Hindlimb muscle (tissue), 1 donor: ENCODE measurements at regions not wholly inside any gene's neighbourhood (a gene's known extent, or its start where the extent isn't known, plus 50 kb on each side); places are given as distances from the start of the nearest gene placed in this dataset.

ENCODE experiments used
- DNase-seq: peaks from one replicate; pipeline ENCODE4 v3.0.0-alpha.2; 2013

GRCh38 chr4:124266721-124267120, 445.8 kb downstream of the ANKRD50 start:
- no peak for DNase-seq

- no peak for DNase-seq
Observed at GRCh38 chr4:124276461-124276860, 436.1 kb downstream of the ANKRD50 start.

- no peak for DNase-seq
Observed at GRCh38 chr4:124277691-124278090, 434.8 kb downstream of the ANKRD50 start.

GRCh38 chr4:124278477-124278876, 434.1 kb downstream of the ANKRD50 start:
- DNase-seq, result no peak

GRCh38 chr4:124279741-124280140, 432.8 kb downstream of the ANKRD50 start:
- DNase-seq, result no peak

- no peak for DNase-seq
Observed at GRCh38 chr4:124282301-124282898, 430.1 kb downstream of the ANKRD50 start.

GRCh38 chr4:124288706-124289486, 423.6 kb downstream of the ANKRD50 start:
- no peak for DNase-seq

- no peak for DNase-seq
Observed at GRCh38 chr4:124290678-124291077, 421.9 kb downstream of the ANKRD50 start.

- DNase-seq, result no peak
Observed at GRCh38 chr4:124295413-124295812, 417.1 kb downstream of the ANKRD50 start.

- no peak for DNase-seq
Observed at GRCh38 chr4:124304941-124305340, 407.6 kb downstream of the ANKRD50 start.

GRCh38 chr4:124306352-124306751, 406.2 kb downstream of the ANKRD50 start:
- no peak for DNase-seq

- no peak for DNase-seq
Observed at GRCh38 chr4:124307143-124307542, 405.4 kb downstream of the ANKRD50 start.

- DNase-seq, result no peak
Observed at GRCh38 chr4:124318292-124318691, 394.2 kb downstream of the ANKRD50 start.

GRCh38 chr4:124321364-124321763, 391.2 kb downstream of the ANKRD50 start:
- DNase-seq, result no peak

GRCh38 chr4:124322234-124323065, 390.1 kb downstream of the ANKRD50 start:
- peak; percentile 76 for DNase-seq

- DNase-seq, result no peak
Observed at GRCh38 chr4:124325690-124326089, 386.8 kb downstream of the ANKRD50 start.

GRCh38 chr4:124329134-124329533, 383.4 kb downstream of the ANKRD50 start:
- no peak for DNase-seq

GRCh38 chr4:124330045-124330444, 382.5 kb downstream of the ANKRD50 start:
- no peak for DNase-seq

GRCh38 chr4:124331781-124332180, 380.8 kb downstream of the ANKRD50 start:
- no peak for DNase-seq

GRCh38 chr4:124333466-124333865, 379.1 kb downstream of the ANKRD50 start:
- no peak for DNase-seq

GRCh38 chr4:124334119-124334518, 378.4 kb downstream of the ANKRD50 start:
- peak; percentile 72 for DNase-seq

GRCh38 chr4:124337874-124338273, 374.7 kb downstream of the ANKRD50 start:
- DNase-seq, result no peak

GRCh38 chr4:124343661-124344171, 368.8 kb downstream of the ANKRD50 start:
- DNase-seq, result no peak
